SK-N-SH treated with all-trans-retinoic acid at 6 μM for 48 hours (cell line): ENCODE measurements at regions not wholly inside any gene's neighbourhood (a gene's known extent, or its start where the extent isn't known, plus 50 kb on each side); places are given as distances from the start of the nearest gene placed in this dataset.

Experiments used
- ARNTL ChIP-seq: fragments of 450-650 bp; formaldehyde crosslinking; IDR thresholded peaks from 2 replicates; pipeline ENCODE4 v1.5.0; 2020; ENCODE audit warnings: low read depth, mild to moderate bottlenecking, moderate library complexity, borderline replicate concordance
- BACH2 ChIP-seq: fragments of 250-450 bp; sonication (Bioruptor Pico); IDR thresholded peaks from 2 replicates; pipeline ENCODE4 v1.9.0; 2021; ENCODE audit warnings: mild to moderate bottlenecking, borderline replicate concordance
- CREB5 ChIP-seq: fragments of 250-450 bp; sonication (Bioruptor Pico); IDR thresholded peaks from 2 replicates; pipeline ENCODE4 v1.5.1; 2020; ENCODE audit warnings: low read depth, mild to moderate bottlenecking, moderate library complexity
- OSR1 ChIP-seq: fragments of 250-450 bp; sonication (Bioruptor Pico); IDR thresholded peaks from 2 replicates; pipeline ENCODE4 v1.8.0; 2022; ENCODE audit warnings: moderate library complexity, mild to moderate bottlenecking, inconsistent platforms
- PATZ1 ChIP-seq: fragments of 250-450 bp; sonication (Bioruptor Pico); IDR thresholded peaks from 2 replicates; pipeline ENCODE4 v1.8.0; 2020; ENCODE audit warnings: mild to moderate bottlenecking, moderate library complexity, borderline replicate concordance
- RARB ChIP-seq: fragments of 250-450 bp; sonication (Bioruptor Pico); IDR thresholded peaks from 2 replicates; pipeline ENCODE4 v1.8.0; 2021; ENCODE audit warnings: mild to moderate bottlenecking, moderate library complexity
- ZC3H10 ChIP-seq: fragments of 250-450 bp; sonication (Bioruptor Pico); IDR thresholded peaks from 2 replicates; pipeline ENCODE4 v1.5.1; 2021; ENCODE audit warnings: mild to moderate bottlenecking, moderate library complexity
- ZFP3 ChIP-seq: fragments of 250-450 bp; sonication (Bioruptor Pico); IDR thresholded peaks from 2 replicates; pipeline ENCODE4 v1.5.0; 2020; ENCODE audit warnings: mild to moderate bottlenecking, moderate library complexity
- ZFP30 ChIP-seq: fragments of 450-650 bp; formaldehyde crosslinking; IDR thresholded peaks from 2 replicates; pipeline ENCODE4 v1.5.0; 2022; ENCODE audit warnings: mild to moderate bottlenecking, moderate library complexity
- ZNF565 ChIP-seq: fragments of 450-650 bp; formaldehyde crosslinking; conservative IDR thresholded peaks from 2 replicates; pipeline ENCODE4 v1.5.0; 2020; ENCODE audit warnings: low read depth, mild to moderate bottlenecking, moderate library complexity
- ZNF70 ChIP-seq: fragments of 450-650 bp; formaldehyde crosslinking; IDR thresholded peaks from 2 replicates; pipeline ENCODE4 v1.5.0; 2020; ENCODE audit warnings: mild to moderate bottlenecking, moderate library complexity

GRCh38 chr9:90025816-90026215, 421.0 kb downstream of the GADD45G start:
- TF ChIP-seq ZFP30 (CRISPR knock-in tag), result no peak
- TF ChIP-seq CREB5, result no peak
- no peak for TF ChIP-seq PATZ1 (CRISPR knock-in tag)
- TF ChIP-seq ARNTL, result no peak
- TF ChIP-seq ZFP3 (CRISPR knock-in tag), result no peak
- no peak for TF ChIP-seq ZC3H10 (CRISPR knock-in tag)
- no peak for TF ChIP-seq RARB (CRISPR knock-in tag)
- no peak for TF ChIP-seq ZNF565 (CRISPR knock-in tag)
- no peak for TF ChIP-seq OSR1 (CRISPR knock-in tag)
- no peak for TF ChIP-seq ZNF70 (CRISPR knock-in tag)
- TF ChIP-seq BACH2 (CRISPR knock-in tag), result no peak
